ENCODE measurements at regions not wholly inside any gene's neighbourhood (a gene's known extent, or its start where the extent isn't known, plus 50 kb on each side); places are given as distances from the start of the nearest gene placed in this dataset.

- TF ChIP-seq CTCF (conservative IDR thresholded peaks at IDR 0.05; ENCODE audit: low read depth, low read length), result no peak
- TF ChIP-seq EZH2 (IDR thresholded peaks at IDR 0.05; ENCODE audit: low read length, unreplicated experiment), result no peak
- no peak for TF ChIP-seq EZH2phosphoT487 (IDR thresholded peaks at IDR 0.05; ENCODE audit: borderline replicate concordance, low read length)
Observed at GRCh38 chr10:56146806-56147205, 214.3 kb downstream of the ZWINT start.
